ENCODE measurements at regions not wholly inside any gene's neighbourhood (a gene's known extent, or its start where the extent isn't known, plus 50 kb on each side); places are given as distances from the start of the nearest gene placed in this dataset.

- intact Hi-C loops (cut with micrococcal nuclease) = no loop called here
Measured at GRCh38 chr14:58782011-58782410, 144.2 kb downstream of the DACT1 start.

DNA sequence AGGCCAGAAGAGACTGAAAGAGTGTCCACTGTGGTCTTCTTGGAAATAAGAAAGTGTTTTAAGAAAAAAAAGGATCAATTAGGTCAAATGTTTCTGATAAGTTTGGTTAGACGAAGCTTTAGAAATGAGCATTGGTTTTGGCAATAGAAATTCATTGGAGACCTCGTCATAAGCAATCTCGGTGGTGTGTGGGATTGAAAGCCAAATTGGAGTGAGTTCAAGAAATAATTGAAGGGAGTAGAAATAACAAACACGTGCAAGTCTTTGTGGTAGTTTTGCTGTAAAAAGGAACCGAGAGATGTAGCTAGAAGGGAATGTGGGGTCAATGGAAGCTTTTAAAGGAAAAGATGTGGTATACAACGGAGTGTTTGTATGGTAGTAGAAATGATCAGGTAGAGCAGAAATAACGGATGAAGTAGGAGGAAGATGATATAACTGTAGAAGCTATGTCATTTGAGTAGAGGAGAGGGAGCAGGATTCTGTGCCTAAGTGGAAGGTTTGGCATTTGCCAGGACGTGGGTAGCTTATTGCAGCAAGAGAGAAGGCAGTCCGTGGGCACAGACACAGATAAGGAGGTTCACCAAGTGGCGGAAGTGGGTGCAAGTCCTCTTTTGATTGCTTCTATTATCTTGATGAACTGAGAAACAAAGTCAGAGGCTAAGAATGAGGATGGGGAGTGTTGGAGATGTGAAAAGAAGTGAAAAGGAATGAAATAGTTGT is 146.2 kb downstream of the DACT1 start:
- intact Hi-C loops (cut with micrococcal nuclease) = no loop called here

DNA sequence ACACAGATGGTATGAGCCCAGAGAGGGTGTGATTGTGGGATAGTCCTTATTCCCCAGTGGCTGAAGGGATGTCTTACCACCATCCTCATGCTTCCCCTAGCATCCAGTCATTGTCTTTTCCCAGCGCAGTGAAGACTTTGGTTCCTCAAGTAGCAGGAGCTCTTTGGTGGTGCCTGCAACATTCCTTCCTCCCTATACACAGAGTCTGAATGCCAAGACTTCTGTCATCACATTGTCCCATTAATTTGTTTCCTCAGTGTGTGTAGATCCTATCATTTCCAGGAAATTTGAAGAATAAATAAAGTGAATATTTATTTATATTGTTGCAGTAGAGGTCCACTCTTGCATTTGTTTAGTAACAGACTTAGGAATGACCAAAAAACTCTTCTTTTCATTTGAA is 147.2 kb downstream of the DACT1 start:
- intact Hi-C loops (cut with micrococcal nuclease) = no loop called here

DNA sequence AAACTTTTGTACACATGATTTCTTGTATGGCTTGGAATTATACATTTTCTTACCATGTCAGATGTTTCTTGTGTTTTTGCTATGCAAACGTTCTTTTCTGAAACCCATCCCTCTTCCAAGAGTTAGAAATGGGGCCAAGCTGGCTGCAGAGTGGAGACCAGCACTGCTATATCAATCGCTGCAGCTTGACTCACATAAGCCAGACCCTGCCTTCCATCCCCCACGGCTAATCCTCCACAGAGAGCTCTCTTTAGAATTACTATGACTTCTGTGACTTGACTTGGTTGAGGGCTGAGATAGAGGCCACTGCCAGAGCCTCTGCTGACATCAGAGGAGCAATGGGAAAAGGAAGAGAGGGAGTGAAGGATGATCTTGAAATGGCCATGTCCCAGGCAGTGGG is 147.9 kb downstream of the DACT1 start:
- intact Hi-C loops (cut with micrococcal nuclease) = no loop called here

GRCh38 chr14:58787592-58787991 is 149.8 kb downstream of the DACT1 start:
- intact Hi-C loops (cut with micrococcal nuclease) = no loop called here

- intact Hi-C loops (cut with micrococcal nuclease) = no loop called here
Measured at GRCh38 chr14:58788655-58789503, 151.1 kb downstream of the DACT1 start.

DNA sequence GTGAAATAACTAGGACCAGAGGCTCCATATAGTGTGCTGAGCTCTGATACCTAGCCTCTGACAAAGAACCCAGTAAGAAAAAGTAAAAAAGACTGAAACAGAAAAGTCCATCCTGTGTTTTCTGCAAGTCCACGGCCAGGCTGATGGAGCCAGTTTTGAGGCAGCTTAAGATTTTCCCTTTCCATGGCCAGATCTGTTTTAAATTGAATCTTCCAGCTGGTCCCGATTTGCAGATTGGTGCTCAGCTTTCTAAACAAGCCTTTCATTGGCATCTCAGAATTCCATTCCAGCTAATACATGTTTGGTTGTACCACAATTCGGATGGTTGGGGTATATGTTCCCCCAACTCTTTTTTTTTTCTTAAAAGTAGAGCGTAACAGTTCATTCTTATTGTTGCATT is 152.0 kb downstream of the DACT1 start:
- intact Hi-C loops (cut with micrococcal nuclease) = no loop called here

DNA sequence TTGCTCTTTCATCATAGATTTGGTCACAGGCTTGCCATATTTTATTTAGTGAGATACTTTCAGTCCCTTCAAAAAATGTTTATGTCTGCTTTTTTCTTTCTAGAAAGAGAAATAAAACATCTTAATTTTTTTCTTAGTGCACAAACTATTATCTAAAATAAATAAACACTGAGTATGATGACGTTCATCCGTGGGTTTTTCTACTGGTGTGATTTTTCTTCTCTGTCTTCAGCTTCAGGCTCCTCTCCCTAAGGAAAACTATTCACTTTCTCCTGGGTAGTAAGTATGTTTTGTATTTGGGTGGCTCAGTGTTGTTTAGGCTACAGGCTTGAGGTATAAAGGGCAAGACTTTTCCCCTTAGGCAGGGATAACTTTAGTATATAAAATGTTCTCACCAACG is 154.7 kb downstream of the DACT1 start:
- intact Hi-C loops (cut with micrococcal nuclease) = no loop called here

GRCh38 chr14:58793131-58793740 is 155.5 kb downstream of the DACT1 start:
- intact Hi-C loops (cut with micrococcal nuclease) = no loop called here

GRCh38 chr14:58794993-58795762 is 157.4 kb downstream of the DACT1 start:
- intact Hi-C loops (cut with micrococcal nuclease) = no loop called here

GRCh38 chr14:58796242-58797009 is 158.7 kb downstream of the DACT1 start:
- intact Hi-C loops (cut with micrococcal nuclease) = no loop called here

GRCh38 chr14:58797010-58797429 is 159.3 kb downstream of the DACT1 start:
- intact Hi-C loops (cut with micrococcal nuclease) = no loop called here

DNA sequence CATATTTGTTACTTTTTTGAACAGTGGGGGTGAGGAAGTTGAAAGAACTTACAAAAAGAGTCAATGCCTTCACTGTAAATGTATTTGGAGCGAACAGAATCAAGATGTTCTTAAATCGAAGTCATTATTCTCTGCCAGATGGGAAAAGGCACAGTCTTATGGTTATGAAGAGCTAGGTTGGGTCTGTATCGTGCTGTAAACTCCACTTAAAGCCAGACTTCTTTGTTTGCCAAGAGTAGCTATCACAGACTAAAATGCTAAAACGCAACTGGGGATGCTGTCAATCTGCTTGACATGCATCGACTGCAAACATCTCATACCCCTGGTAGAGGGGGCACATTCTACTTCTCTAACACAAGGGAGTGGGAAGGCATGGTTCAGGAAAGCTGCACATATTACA is 160.4 kb downstream of the DACT1 start:
- intact Hi-C loops (cut with micrococcal nuclease) = no loop called here

DNA sequence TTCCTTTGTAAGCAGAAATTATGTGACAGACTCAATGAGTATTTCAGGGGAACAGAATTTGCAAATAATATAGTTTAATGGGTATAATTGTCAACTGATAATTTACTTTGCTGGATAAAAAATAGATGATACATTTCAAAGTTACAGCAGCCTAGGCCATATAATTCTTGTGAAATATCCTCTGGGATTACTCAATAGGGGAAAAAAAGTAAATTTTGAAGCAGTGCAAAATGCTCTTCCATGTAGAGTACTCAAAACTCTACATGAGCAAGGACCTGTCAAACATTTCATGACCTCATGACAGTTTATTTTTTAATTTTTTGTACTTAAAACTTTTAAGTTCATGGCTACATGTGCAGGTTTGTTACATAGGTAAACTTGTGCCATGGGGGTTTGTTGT is 163.3 kb downstream of the DACT1 start:
- intact Hi-C loops (cut with micrococcal nuclease) = no loop called here

GRCh38 chr14:58805057-58805456 is 167.3 kb downstream of the DACT1 start:
- intact Hi-C loops (cut with micrococcal nuclease) = no loop called here

GRCh38 chr14:58805605-58806409 is 168.0 kb downstream of the DACT1 start:
- intact Hi-C loops (cut with micrococcal nuclease) = no loop called here

- intact Hi-C loops (cut with micrococcal nuclease) = no loop called here
Measured at GRCh38 chr14:58807191-58807590, 169.4 kb downstream of the DACT1 start.

- intact Hi-C loops (cut with micrococcal nuclease) = no loop called here
Measured at GRCh38 chr14:58808828-58809227, 171.1 kb downstream of the DACT1 start.

GRCh38 chr14:58809520-58809919 is 171.8 kb downstream of the DACT1 start:
- intact Hi-C loops (cut with micrococcal nuclease) = no loop called here
